Left lung (tissue), 4 donors: ENCODE measurements at regions not wholly inside any gene's neighbourhood (a gene's known extent, or its start where the extent isn't known, plus 50 kb on each side); places are given as distances from the start of the nearest gene placed in this dataset.

Experiments
- ATAC-seq: fragments of 200-7000 bp; cut with Tn5 transposase; one replicate; pipeline ENCODE4 v1.9.1; 2020; ENCODE audit warnings: moderate library complexity
- DNase-seq, 4 donors: peaks; one replicate each; pipeline ENCODE4 v3.0.0-alpha.2; 2013 to 2020
- H3K27ac ChIP-seq, 2 donors: fragments of 200-600 bp; sonication (generic) in 1 of 2; one replicate each; pipeline versions ENCODE4 v1.5.0 to v1.8.0; 2020 to 2021
- H3K27me3 ChIP-seq, 2 donors: fragments of 200-600 bp; sonication (generic) in 1 of 2; one replicate each; pipeline versions ENCODE4 v1.5.0 to v1.8.0; 2020 to 2021
- H3K36me3 ChIP-seq, 2 donors: fragments of 200-600 bp; sonication (generic) in 1 of 2; one replicate each; pipeline versions ENCODE4 v1.5.0 to v1.8.0; 2020 to 2021
- H3K4me1 ChIP-seq, 2 donors: fragments of 200-600 bp; one replicate each; pipeline ENCODE4 v1.8.0; 2021
- H3K4me3 ChIP-seq, 2 donors: fragments of 200-600 bp; sonication (generic) in 1 of 2; one replicate each; pipeline versions ENCODE4 v1.5.0 to v1.8.0; 2020 to 2021; ENCODE audit warnings: mild to moderate bottlenecking in 1 of 2
- H3K9me3 ChIP-seq, 2 donors: fragments of 200-600 bp; sonication (generic) in 1 of 2; one replicate each; pipeline versions ENCODE4 v1.5.0 to v1.8.0; 2020 to 2021
- CTCF ChIP-seq, 2 donors: fragments of 200-600 bp; sonication (generic) in 1 of 2; IDR thresholded peaks; one replicate each; pipeline versions ENCODE4 v1.5.0 to v1.8.0; 2021; ENCODE audit warnings: antibody characterized with exemption in 2 of 2
- intact Hi-C, 2 donors: fragments of 100-400 bp; cut with DNase I; formaldehyde crosslinking; loops; one replicate each; pipeline versions ENCODE4 v1.11.2 to v1.14.2; 2022
- donor health status: DM: no; HTN: yes; CAD: no.
- donor health status: DM: no; HTN: no; CAD: no.

DNA sequence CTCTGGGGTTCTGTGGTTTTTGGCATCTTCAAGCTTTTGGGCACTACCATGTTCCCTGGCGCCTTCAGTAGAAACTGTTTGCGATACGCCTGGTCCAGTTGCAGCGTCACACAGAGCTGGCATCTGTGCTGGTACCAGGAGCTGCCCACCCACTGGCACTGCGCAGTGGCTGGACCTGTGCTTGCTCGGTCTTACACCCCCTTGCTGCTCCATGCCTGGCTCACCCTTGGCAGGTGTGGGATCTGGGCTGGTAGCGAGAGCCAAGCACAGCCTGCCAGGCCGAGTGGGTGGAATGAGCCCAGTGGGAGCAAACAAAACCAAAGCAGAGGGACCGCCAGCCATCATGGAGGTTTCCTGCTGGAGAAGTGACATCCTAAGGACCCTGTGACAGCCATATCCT lies 170.2 kb upstream of the IRX2 start:
- intact Hi-C loops, result no loop called here
- no peak for ATAC-seq
- no peak overlapping the region for H3K27ac ChIP-seq
- no peaks in the 10 kb centered on the region for H3K36me3 ChIP-seq
- peaks cover 0 to 44% of the 10 kb centered on the region in 2 donors for H3K9me3 ChIP-seq
- no peaks in the 10 kb centered on the region for H3K27me3 ChIP-seq
- no peaks in the 10 kb centered on the region for H3K4me1 ChIP-seq
- H3K4me3 ChIP-seq, result no peak overlapping the region
- no peak for TF ChIP-seq CTCF (IDR thresholded peaks at IDR 0.05)
- peak in 1 of 4 donors; percentile 57 for DNase-seq

- Histone ChIP-seq H3K4me1 (no peaks in the 10 kb centered on the region), H3K9me3 (peaks cover 0 to 44% of the 10 kb centered on the region in 2 donors), H3K36me3 (no peaks in the 10 kb centered on the region), H3K27ac (no peak overlapping the region), H3K4me3 (no peak overlapping the region), H3K27me3 (no peaks in the 10 kb centered on the region)
- ATAC-seq (no peak), DNase-seq (peak in 1 of 4 donors; percentile 63)
- TF ChIP-seq CTCF (IDR thresholded peaks at IDR 0.05), result no peak
- intact Hi-C loops, result no loop called here
Observed at GRCh38 chr5:2921176-2921575, 169.7 kb upstream of the IRX2 start.

- ATAC-seq, result no peak
- Histone ChIP-seq H3K36me3 (no peaks in the 10 kb centered on the region), H3K9me3 (peaks cover 0 to 44% of the 10 kb centered on the region in 2 donors), H3K27me3 (no peaks in the 10 kb centered on the region), H3K4me1 (no peaks in the 10 kb centered on the region), H3K27ac (no peak overlapping the region), H3K4me3 (no peak overlapping the region)
- TF ChIP-seq CTCF (IDR thresholded peaks at IDR 0.05), result no peak
- no peak for DNase-seq
- intact Hi-C loops, result no loop called here
Observed at GRCh38 chr5:2920312-2920711, 168.8 kb upstream of the IRX2 start.

GRCh38 chr5:2919310-2920018 lies 168.0 kb upstream of the IRX2 start:
- Histone ChIP-seq H3K36me3 (no peaks in the 10 kb centered on the region), H3K27me3 (no peaks in the 10 kb centered on the region), H3K4me3 (no peak overlapping the region), H3K9me3 (peaks cover 0 to 44% of the 10 kb centered on the region in 2 donors), H3K4me1 (no peaks in the 10 kb centered on the region), H3K27ac (no peak overlapping the region)
- intact Hi-C loops, result no loop called here
- no peak for TF ChIP-seq CTCF (IDR thresholded peaks at IDR 0.05)
- ATAC-seq, result no peak
- no peak for DNase-seq

DNA sequence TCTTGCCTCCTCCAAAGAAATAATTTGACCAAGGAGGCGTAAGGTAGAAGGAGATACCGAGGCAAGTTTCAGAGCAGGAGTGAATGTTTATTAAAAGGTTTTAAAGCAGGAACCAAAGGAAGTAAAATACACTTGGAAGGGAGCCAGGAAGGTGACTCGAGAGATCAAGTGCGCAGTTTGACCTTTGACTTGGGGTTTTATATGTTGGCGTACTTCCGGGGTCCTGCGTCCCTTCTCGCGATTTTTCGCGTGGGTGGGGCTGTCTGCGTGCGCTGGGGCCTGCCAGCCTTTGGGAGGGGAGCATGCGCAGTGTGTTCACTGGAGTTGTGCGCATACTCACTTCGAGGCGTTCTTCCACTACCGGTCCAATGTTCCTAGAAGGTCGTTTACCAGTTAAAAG lies 166.0 kb upstream of the IRX2 start:
- Histone ChIP-seq H3K9me3 (peaks cover 0 to 38% of the 10 kb centered on the region in 2 donors), H3K27ac (no peak overlapping the region), H3K4me3 (no peak overlapping the region), H3K36me3 (no peaks in the 10 kb centered on the region), H3K27me3 (no peaks in the 10 kb centered on the region), H3K4me1 (no peaks in the 10 kb centered on the region)
- TF ChIP-seq CTCF (IDR thresholded peaks at IDR 0.05), result no peak
- ATAC-seq (no peak), DNase-seq (no peak)
- intact Hi-C loops, result no loop called here
